ENCODE measurements at regions not wholly inside any gene's neighbourhood (a gene's known extent, or its start where the extent isn't known, plus 50 kb on each side); places are given as distances from the start of the nearest gene placed in this dataset.

DNA sequence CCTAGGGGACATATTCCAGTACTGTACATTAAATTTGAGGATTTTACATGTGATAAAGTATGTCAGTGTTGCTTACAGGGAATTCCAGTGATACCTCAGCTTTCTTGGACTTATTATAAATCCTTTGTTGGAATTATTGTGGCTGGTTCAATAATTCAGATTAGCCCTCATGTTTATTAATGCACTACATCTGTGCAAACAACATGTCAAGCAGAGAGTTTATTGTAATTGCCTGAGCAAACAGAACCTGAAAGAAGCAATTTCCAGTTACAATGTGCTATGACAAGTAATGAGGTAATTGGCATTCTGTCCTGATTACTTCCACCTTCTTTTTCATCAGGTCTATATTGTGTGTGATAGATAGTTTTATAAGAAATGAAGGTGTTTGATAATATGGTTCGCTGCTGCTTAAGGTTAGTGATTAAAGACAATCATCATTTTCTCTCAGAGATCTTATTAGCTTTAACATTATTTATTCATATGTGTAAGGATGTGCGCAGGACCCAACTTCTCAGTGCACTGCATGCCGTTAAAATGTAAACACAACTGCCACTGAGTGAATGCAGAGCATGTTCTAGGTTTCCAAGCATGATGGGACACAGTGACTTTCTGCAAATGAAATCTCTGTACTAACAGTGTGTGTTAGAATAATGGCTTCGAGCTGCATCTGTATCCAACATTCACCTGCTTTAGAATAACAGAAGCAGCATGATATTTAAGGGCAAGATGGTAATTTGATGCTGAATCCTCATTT is 973.7 kb upstream of the POU3F3 start:
- intact Hi-C loops (cut with DNase I; ENCODE audit: low total_unique reads): no loop called here
- no peaks in the 10 kb centered on the region for H3K36me3 ChIP-seq
- no peak for DNase-seq
- no peak for TF ChIP-seq POLR2A (IDR thresholded peaks at IDR 0.05)
- no peaks in the 10 kb centered on the region for H3K27me3 ChIP-seq
- H3K4me3 ChIP-seq: no peak overlapping the region
- H3K4me1 ChIP-seq: no peaks in the 10 kb centered on the region
- no peak overlapping the region for H3K27ac ChIP-seq
- no peaks in the 10 kb centered on the region for H3K9me3 ChIP-seq

DNA sequence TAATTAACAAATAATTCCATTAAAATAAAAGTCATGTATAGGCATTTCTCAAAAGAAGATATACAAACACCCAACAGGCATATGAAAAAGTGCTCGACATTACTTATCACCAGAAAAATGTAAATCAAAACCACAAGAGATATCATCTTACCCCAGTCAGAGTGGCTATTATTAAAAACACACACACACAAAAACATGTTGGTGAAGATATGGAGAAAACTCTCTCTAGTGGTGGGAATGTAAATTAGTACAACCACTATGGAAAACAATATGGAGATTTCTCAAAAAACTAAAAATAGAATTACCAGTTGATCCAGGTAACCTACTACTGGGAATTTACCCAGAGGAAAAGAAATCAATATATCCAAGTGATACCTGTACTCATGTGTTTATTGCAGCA is 966.3 kb upstream of the POU3F3 start:
- DNase-seq: no peak

DNA sequence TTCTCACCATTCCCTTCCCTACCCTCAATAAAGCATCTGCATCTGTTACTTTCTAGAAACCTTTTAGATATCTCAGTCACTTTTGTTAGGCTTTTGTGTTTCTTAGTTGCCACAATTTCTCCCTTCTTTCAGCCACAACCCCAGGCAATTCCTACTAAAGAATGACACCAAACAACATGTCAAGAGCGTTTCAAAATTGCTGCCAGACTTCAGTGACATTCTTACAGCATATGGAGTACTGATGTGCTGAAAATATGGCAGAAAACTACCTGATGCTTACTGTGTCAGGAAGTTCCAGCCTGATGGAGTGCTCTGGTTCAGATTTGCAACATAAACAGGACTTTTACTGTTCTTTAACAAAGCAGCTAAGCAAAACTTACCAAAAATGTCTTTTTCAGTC is 957.7 kb upstream of the POU3F3 start:
- H3K9me3 ChIP-seq: no peaks in the 10 kb centered on the region
- intact Hi-C loops (cut with DNase I; ENCODE audit: low total_unique reads): no loop called here
- H3K4me3 ChIP-seq: no peak overlapping the region
- H3K27ac ChIP-seq: no peak overlapping the region
- no peaks in the 10 kb centered on the region for H3K4me1 ChIP-seq
- H3K27me3 ChIP-seq: no peaks in the 10 kb centered on the region
- TF ChIP-seq, protein P1, sequence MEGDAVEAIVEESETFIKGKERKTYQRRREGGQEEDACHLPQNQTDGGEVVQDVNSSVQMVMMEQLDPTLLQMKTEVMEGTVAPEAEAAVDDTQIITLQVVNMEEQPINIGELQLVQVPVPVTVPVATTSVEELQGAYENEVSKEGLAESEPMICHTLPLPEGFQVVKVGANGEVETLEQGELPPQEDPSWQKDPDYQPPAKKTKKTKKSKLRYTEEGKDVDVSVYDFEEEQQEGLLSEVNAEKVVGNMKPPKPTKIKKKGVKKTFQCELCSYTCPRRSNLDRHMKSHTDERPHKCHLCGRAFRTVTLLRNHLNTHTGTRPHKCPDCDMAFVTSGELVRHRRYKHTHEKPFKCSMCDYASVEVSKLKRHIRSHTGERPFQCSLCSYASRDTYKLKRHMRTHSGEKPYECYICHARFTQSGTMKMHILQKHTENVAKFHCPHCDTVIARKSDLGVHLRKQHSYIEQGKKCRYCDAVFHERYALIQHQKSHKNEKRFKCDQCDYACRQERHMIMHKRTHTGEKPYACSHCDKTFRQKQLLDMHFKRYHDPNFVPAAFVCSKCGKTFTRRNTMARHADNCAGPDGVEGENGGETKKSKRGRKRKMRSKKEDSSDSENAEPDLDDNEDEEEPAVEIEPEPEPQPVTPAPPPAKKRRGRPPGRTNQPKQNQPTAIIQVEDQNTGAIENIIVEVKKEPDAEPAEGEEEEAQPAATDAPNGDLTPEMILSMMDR (IDR thresholded peaks at IDR 0.05): no peak
- no peak for TF ChIP-seq POLR2A (IDR thresholded peaks at IDR 0.05)
- DNase-seq: no peak
- no peaks in the 10 kb centered on the region for H3K36me3 ChIP-seq

More for the DNA sequence above, 966.3 kb upstream of the POU3F3 start:
- Histone ChIP-seq H3K27me3 (no peaks in the 10 kb centered on the region), H3K27ac (no peak overlapping the region), H3K9me3 (no peaks in the 10 kb centered on the region), H3K36me3 (no peaks in the 10 kb centered on the region), H3K4me3 (no peak overlapping the region), H3K4me1 (no peaks in the 10 kb centered on the region)
- TF ChIP-seq, protein P1 (IDR thresholded peaks at IDR 0.05): no peak
- TF ChIP-seq POLR2A (IDR thresholded peaks at IDR 0.05): no peak
- intact Hi-C loops (cut with DNase I; ENCODE audit: low total_unique reads): no loop called here

DNA sequence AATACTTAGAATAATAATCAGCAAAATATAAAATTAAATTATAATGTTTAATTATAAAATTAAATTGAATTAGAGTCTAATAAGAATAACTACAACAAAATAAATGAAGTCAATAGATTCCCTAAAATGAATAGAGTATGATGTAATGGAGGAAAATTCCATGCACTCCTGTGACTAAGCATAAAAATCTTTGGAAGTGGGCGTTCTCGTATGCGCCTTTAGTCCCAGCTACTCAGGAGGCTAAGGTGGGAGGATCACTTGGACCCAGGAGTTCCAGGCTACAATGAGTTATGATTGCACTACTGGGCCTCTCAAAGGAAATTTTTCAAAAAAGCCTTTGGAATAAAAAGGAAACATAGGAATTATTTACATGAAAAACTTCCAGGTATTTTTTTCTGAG is 955.4 kb upstream of the POU3F3 start:
- H3K36me3 ChIP-seq: no peaks in the 10 kb centered on the region
- no peak overlapping the region for H3K27ac ChIP-seq
- H3K27me3 ChIP-seq: no peaks in the 10 kb centered on the region
- no peak for DNase-seq
- intact Hi-C loops (cut with DNase I; ENCODE audit: low total_unique reads): no loop called here
- no peaks in the 10 kb centered on the region for H3K9me3 ChIP-seq
- no peaks in the 10 kb centered on the region for H3K4me1 ChIP-seq
- H3K4me3 ChIP-seq: no peak overlapping the region
- TF ChIP-seq POLR2A (IDR thresholded peaks at IDR 0.05): no peak
- TF ChIP-seq, protein P1 (IDR thresholded peaks at IDR 0.05): no peak

DNA sequence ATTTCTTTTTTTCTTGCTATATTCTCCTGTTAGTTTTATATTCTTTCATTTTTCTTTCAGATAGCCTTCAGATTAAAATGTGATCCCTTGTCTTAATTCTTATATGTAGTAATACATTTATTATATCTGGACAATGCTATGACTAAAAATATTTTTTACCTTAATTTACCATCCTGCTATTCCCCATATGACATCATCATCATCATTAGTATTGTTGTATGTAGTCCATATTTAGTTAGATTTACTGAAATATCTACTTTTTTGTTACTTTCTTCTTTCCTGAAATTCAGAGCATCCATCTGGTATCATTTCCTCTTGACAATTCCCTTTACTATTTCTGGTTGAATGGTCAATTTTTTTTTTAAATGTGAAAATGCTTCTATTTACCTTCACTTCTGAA is 951.6 kb upstream of the POU3F3 start:
- Histone ChIP-seq H3K27ac (no peak overlapping the region), H3K27me3 (no peaks in the 10 kb centered on the region), H3K36me3 (no peaks in the 10 kb centered on the region), H3K4me3 (no peak overlapping the region), H3K4me1 (no peaks in the 10 kb centered on the region), H3K9me3 (no peaks in the 10 kb centered on the region)
- intact Hi-C loops (cut with DNase I; ENCODE audit: low total_unique reads): no loop called here
- TF ChIP-seq, protein P1 (IDR thresholded peaks at IDR 0.05): no peak
- TF ChIP-seq POLR2A (IDR thresholded peaks at IDR 0.05): no peak
- no peak for DNase-seq

Data from uterus (tissue), 3 donors.